ENCODE measurements at regions not wholly inside any gene's neighbourhood (a gene's known extent, or its start where the extent isn't known, plus 50 kb on each side); places are given as distances from the start of the nearest gene placed in this dataset.

DNA sequence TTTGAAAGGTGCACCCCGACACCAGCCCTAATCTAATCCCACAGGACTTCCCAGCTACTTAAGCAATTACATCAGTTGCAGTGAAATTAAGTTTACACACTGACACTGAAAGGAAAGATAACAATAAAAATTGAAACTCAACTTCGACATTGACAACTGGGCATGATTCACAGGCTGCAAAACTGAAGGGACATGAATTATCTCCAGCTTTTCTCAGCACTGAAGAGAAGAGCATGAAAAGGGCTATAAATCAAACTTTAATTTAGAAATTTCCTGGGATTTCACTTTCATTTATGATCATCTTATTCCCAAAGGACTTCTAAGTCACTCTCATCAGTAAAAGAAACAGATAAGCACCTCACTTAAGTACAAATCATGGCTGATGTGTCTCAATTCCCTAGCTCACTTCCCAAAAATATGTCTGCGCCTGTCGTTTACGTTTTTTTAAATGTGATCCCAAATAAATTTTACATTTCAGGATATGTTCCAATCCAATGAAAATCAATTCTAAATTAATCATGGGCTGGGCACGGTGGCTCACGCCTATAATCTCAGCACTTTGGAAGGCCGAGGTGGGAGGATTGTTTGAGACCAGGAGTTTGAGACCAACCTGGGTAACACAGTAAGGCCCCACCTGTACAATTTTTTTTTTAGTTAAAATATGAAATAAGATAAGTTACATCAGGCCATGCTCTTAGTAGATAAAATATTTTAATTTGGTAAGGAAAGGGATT is 134.4 kb upstream of the TBL1X start:
- no peaks in the 10 kb centered on the region for H3K4me1 ChIP-seq
- intact Hi-C loops (cut with DNase I), result loop anchor here in 1 of 2 donors (10.0 kb wide), 1 partner anchor 374 kb away; no protein-coding TSS in a partner anchor
- 73 to 80% (median 76%) methylated on average over 8 of the region's 8 CpGs for WGBS, 3 donors
- TF ChIP-seq, protein P1, sequence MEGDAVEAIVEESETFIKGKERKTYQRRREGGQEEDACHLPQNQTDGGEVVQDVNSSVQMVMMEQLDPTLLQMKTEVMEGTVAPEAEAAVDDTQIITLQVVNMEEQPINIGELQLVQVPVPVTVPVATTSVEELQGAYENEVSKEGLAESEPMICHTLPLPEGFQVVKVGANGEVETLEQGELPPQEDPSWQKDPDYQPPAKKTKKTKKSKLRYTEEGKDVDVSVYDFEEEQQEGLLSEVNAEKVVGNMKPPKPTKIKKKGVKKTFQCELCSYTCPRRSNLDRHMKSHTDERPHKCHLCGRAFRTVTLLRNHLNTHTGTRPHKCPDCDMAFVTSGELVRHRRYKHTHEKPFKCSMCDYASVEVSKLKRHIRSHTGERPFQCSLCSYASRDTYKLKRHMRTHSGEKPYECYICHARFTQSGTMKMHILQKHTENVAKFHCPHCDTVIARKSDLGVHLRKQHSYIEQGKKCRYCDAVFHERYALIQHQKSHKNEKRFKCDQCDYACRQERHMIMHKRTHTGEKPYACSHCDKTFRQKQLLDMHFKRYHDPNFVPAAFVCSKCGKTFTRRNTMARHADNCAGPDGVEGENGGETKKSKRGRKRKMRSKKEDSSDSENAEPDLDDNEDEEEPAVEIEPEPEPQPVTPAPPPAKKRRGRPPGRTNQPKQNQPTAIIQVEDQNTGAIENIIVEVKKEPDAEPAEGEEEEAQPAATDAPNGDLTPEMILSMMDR (IDR thresholded peaks at IDR 0.05), result no peak
- H3K36me3 ChIP-seq (ENCODE audit: insufficient read depth in 1 of 2, low read depth in 1 of 2), result no peaks in the 10 kb centered on the region
- no peak overlapping the region for H3K4me3 ChIP-seq
- no peak overlapping the region for H3K27ac ChIP-seq
- no peak for DNase-seq
- peaks cover 0 to 4% (median 0%) of the 10 kb centered on the region in 3 donors for H3K27me3 ChIP-seq (ENCODE audit: insufficient read depth in 3 of 3, low read length in 2 of 3)
- no peaks in the 10 kb centered on the region for H3K9me3 ChIP-seq
- ATAC-seq, result no peak

DNA sequence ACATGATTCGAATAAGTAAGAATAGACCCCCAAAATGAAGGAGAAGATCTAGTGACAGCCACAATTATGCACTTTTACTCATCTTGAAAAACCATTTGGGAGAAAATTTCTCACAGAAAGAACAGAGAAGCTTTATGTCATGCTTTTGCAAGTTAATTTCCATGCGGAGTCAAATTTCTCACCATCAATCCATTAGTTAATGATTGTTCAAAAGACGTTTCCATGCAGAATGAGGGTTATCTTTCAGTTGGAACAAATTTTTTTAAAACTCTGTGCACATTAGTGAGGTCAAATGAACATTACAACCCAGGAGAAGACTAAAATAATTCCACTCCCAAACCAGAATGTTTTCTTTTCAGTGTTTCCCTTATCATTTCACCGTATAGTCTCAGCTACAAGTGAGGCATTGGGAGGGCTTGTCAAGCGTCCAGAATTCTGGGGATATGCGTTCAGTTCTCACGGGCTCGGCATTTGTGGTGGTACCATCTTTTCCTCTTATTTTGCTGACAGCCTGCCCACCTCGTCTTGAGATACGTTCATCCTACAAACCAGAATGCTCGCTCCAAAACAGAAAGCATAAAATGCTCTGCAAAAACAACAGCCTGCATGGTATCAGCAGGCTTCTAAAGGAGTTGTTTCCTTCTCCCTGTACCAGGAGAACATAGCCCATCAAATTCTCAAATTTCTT is 130.8 kb upstream of the TBL1X start:
- intact Hi-C loops (cut with DNase I), result loop anchor here in 1 of 2 donors (10.0 kb wide), 1 partner anchor 371 kb away; no protein-coding TSS in a partner anchor
- H3K4me3 ChIP-seq, result no peak overlapping the region
- WGBS, 3 donors, result 43 to 64% (median 43%) methylated on average over 11 of the region's 11 CpGs
- no peak for DNase-seq
- H3K9me3 ChIP-seq, result no peaks in the 10 kb centered on the region
- H3K36me3 ChIP-seq (ENCODE audit: insufficient read depth in 1 of 2, low read depth in 1 of 2), result no peaks in the 10 kb centered on the region
- no peak for ATAC-seq
- H3K4me1 ChIP-seq, result no peaks in the 10 kb centered on the region
- TF ChIP-seq, protein P1 (IDR thresholded peaks at IDR 0.05), result no peak
- H3K27me3 ChIP-seq (ENCODE audit: insufficient read depth in 3 of 3, low read length in 2 of 3), result no peaks in the 10 kb centered on the region
- H3K27ac ChIP-seq, result no peak overlapping the region

DNA sequence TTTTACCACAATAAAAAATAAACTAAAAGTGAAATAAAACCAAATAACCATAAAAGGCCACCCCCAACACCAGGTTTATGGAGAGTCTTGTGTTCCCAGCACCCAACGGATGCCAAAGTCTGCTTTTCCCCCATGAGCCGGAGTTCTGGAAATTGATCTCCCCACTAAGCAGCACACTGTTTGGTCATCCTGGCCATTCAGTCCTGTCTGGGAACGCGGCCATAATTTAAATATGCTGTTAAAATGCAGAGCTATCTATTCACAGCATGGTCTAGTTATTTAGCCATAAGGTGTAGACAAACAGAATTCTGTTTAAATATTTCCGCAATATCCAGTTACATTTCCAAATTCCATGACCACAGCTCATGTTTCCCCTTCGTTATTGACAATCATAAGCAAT is 129.6 kb upstream of the TBL1X start:
- H3K27me3 ChIP-seq (ENCODE audit: insufficient read depth in 3 of 3, low read length in 2 of 3), result no peaks in the 10 kb centered on the region
- H3K9me3 ChIP-seq, result no peaks in the 10 kb centered on the region
- TF ChIP-seq, protein P1 (IDR thresholded peaks at IDR 0.05), result no peak
- WGBS, 3 donors, result 79 to 81% (median 81%) methylated on average over 6 of the region's 6 CpGs
- no peaks in the 10 kb centered on the region for H3K36me3 ChIP-seq (ENCODE audit: insufficient read depth in 1 of 2, low read depth in 1 of 2)
- intact Hi-C loops (cut with DNase I), result loop anchor here in 1 of 2 donors (10.0 kb wide), 1 partner anchor 370 kb away; no protein-coding TSS in a partner anchor
- H3K4me3 ChIP-seq, result no peak overlapping the region
- ATAC-seq, result no peak
- DNase-seq, result no peak
- H3K27ac ChIP-seq, result no peak overlapping the region
- peaks cover 1% of the 10 kb centered on the region for H3K4me1 ChIP-seq

DNA sequence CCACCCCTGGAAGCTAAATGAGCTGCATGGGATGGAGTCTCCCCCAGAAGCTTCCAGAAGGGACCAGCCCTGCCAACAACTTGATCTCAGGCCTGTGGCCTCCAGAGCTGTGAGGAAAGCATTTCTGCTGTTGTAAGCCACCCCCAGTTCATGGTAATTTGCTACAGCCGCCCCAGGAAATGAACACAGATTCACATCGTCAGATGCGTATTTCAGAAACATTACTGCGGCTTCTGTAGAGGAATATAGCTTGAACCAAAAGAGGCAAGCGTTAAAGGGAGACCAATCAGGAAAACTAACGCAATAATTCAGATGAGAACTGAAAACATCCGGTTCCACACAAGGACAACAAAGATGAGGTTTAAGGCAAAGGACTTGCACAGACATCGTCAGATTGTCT is 128.4 kb upstream of the TBL1X start:
- 45 to 66% (median 63%) methylated on average over 8 of the region's 8 CpGs for WGBS, 3 donors
- no peak for ATAC-seq
- Histone ChIP-seq H3K36me3 (ENCODE audit: insufficient read depth in 1 of 2, low read depth in 1 of 2) (no peaks in the 10 kb centered on the region), H3K27ac (no peak overlapping the region), H3K4me3 (no peak overlapping the region), H3K9me3 (no peaks in the 10 kb centered on the region), H3K27me3 (ENCODE audit: insufficient read depth in 3 of 3, low read length in 2 of 3) (no peaks in the 10 kb centered on the region), H3K4me1 (peaks cover 13% of the 10 kb centered on the region)
- intact Hi-C loops (cut with DNase I), result loop anchor here in 1 of 2 donors (10.0 kb wide), 1 partner anchor 368 kb away; no protein-coding TSS in a partner anchor
- TF ChIP-seq, protein P1 (IDR thresholded peaks at IDR 0.05), result no peak
- DNase-seq, result no peak

All from psoas muscle (tissue), 7 donors.